ENCODE measurements at regions not wholly inside any gene's neighbourhood (a gene's known extent, or its start where the extent isn't known, plus 50 kb on each side); places are given as distances from the start of the nearest gene placed in this dataset.

GRCh38 chr2:122209377-122209776 is 453.9 kb downstream of the TSN start:
- DNase-seq (ENCODE audit: low spot score, unreplicated experiment) = no peak
- Mint-ChIP-seq H3K27ac (no peak overlapping the region), H3K36me3 (ENCODE audit: insufficient read depth) (no peaks in the 10 kb centered on the region), H3K27me3 (peaks cover 5% of the 10 kb centered on the region), H3K4me3 (ENCODE audit: low read depth) (no peak overlapping the region), H3K4me1 (ENCODE audit: low read depth) (no peaks in the 10 kb centered on the region), H3K9me3 (ENCODE audit: low read depth) (no peaks in the 10 kb centered on the region)
- TF ChIP-seq, protein P1, sequence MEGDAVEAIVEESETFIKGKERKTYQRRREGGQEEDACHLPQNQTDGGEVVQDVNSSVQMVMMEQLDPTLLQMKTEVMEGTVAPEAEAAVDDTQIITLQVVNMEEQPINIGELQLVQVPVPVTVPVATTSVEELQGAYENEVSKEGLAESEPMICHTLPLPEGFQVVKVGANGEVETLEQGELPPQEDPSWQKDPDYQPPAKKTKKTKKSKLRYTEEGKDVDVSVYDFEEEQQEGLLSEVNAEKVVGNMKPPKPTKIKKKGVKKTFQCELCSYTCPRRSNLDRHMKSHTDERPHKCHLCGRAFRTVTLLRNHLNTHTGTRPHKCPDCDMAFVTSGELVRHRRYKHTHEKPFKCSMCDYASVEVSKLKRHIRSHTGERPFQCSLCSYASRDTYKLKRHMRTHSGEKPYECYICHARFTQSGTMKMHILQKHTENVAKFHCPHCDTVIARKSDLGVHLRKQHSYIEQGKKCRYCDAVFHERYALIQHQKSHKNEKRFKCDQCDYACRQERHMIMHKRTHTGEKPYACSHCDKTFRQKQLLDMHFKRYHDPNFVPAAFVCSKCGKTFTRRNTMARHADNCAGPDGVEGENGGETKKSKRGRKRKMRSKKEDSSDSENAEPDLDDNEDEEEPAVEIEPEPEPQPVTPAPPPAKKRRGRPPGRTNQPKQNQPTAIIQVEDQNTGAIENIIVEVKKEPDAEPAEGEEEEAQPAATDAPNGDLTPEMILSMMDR (IDR thresholded peaks at IDR 0.05; ENCODE audit: unreplicated experiment) = no peak

DNA sequence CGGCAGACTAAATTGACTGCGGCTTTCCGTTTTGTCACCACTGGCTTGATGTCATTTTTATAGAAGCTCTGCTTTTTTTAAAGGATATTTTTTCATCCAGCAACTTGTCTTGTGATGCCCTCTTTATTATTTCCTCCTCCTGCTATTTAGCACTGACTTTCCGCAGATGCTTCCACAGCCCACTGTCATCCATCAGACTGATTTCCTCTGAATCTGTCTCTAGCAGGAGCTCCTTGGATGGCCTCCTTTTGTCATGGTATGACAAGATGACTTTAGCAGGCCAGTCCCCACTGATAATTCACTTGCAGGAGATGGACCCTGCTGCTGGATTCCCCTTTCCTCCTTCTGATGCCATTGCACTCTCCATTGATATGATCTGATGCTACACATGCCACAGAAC is 454.6 kb downstream of the TSN start:
- Mint-ChIP-seq H3K4me3 (ENCODE audit: low read depth) (no peak overlapping the region), H3K4me1 (ENCODE audit: low read depth) (no peaks in the 10 kb centered on the region), H3K9me3 (ENCODE audit: low read depth) (no peaks in the 10 kb centered on the region), H3K27me3 (peaks cover 5% of the 10 kb centered on the region), H3K27ac (no peak overlapping the region), H3K36me3 (ENCODE audit: insufficient read depth) (no peaks in the 10 kb centered on the region)
- no peak for DNase-seq (ENCODE audit: low spot score, unreplicated experiment)
- TF ChIP-seq, protein P1 (IDR thresholded peaks at IDR 0.05; ENCODE audit: unreplicated experiment) = no peak

DNA sequence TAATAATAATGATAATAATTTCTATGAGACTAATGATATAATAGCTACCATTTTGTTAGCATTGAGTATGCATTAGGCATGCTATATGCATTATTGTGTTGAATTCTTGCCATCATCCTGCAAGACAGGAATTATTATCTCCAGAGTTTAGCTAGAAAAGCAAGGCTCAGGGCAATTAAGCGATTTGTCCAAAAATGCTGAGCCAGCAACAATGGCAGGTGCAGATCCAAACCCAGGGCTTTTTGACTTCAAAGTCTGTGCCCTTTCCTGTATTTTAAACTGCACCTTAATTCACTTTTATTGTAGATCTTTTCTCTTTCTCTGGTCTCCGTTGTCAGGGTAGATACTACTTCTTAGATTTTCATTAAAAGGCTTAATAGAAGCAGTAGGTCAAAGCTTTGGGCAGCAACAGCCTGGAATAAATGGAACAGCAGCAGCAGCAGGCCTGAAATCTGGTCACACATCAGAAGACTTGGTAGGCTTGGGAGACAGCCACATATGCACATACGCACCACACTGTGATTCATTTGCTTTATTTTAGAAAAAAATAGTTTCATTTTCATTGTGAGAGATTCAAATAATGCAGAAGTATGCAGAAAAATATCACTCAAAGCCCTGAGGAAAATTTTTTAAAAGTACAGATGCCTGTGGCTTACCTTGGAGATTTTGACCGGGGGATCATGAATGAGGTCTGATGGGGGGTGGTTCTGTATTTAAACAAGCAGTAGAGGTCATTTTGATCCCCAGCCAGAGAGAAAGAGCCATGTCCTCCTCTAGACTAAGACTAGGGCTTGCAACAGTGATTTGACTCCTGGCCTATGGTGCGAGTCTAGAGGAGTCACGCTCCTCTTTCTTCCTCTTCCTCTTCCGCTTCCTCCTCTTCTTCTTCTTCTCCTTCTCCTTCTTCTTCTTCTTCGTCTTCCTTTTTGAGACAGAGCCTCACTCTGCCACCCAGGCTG is 455.7 kb downstream of the TSN start:
- TF ChIP-seq, protein P1 (IDR thresholded peaks at IDR 0.05; ENCODE audit: unreplicated experiment) = no peak
- H3K27me3 Mint-ChIP-seq = peaks cover 3% of the 10 kb centered on the region
- H3K4me3 Mint-ChIP-seq (ENCODE audit: low read depth) = no peak overlapping the region
- H3K9me3 Mint-ChIP-seq (ENCODE audit: low read depth) = no peaks in the 10 kb centered on the region
- H3K27ac Mint-ChIP-seq = no peak overlapping the region
- H3K4me1 Mint-ChIP-seq (ENCODE audit: low read depth) = no peaks in the 10 kb centered on the region
- no peak for DNase-seq (ENCODE audit: low spot score, unreplicated experiment)
- no peaks in the 10 kb centered on the region for H3K36me3 Mint-ChIP-seq (ENCODE audit: insufficient read depth)

DNA sequence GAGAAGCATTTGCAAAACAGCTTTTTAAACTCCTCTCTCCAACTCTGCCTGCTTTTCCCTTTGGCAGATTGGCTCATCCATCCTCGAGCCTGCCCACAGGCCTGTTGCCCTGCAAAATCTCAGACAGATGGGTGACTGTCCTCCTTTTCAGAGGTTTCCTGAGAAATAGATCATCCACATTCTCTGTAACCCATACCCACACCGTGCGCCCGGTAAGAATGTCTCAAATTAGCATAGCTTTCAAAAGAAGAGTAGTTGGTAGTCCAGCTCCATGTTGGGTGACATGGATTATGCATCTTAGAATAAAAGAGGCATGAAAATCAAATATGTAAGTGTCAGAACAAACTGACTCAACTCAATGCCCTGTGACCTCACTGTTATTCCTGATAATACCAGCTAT is 457.9 kb downstream of the TSN start:
- Mint-ChIP-seq H3K4me1 (ENCODE audit: low read depth) (no peaks in the 10 kb centered on the region), H3K4me3 (ENCODE audit: low read depth) (no peak overlapping the region), H3K36me3 (ENCODE audit: insufficient read depth) (no peaks in the 10 kb centered on the region), H3K27ac (no peak overlapping the region), H3K27me3 (no peaks in the 10 kb centered on the region), H3K9me3 (ENCODE audit: low read depth) (no peaks in the 10 kb centered on the region)
- TF ChIP-seq, protein P1 (IDR thresholded peaks at IDR 0.05; ENCODE audit: unreplicated experiment) = no peak
- DNase-seq (ENCODE audit: low spot score, unreplicated experiment) = no peak

- TF ChIP-seq, protein P1 (IDR thresholded peaks at IDR 0.05; ENCODE audit: unreplicated experiment) = no peak
- no peak overlapping the region for H3K27ac Mint-ChIP-seq
- no peak overlapping the region for H3K4me3 Mint-ChIP-seq (ENCODE audit: low read depth)
- H3K4me1 Mint-ChIP-seq (ENCODE audit: low read depth) = no peaks in the 10 kb centered on the region
- no peaks in the 10 kb centered on the region for H3K36me3 Mint-ChIP-seq (ENCODE audit: insufficient read depth)
- no peaks in the 10 kb centered on the region for H3K27me3 Mint-ChIP-seq
- no peaks in the 10 kb centered on the region for H3K9me3 Mint-ChIP-seq (ENCODE audit: low read depth)
- no peak for DNase-seq (ENCODE audit: low spot score, unreplicated experiment)
These were observed 460.6 kb downstream of the TSN start for GRCh38 chr2:122216071-122216470.
